ENCODE measurements at regions not wholly inside any gene's neighbourhood (a gene's known extent, or its start where the extent isn't known, plus 50 kb on each side); places are given as distances from the start of the nearest gene placed in this dataset.

DNA sequence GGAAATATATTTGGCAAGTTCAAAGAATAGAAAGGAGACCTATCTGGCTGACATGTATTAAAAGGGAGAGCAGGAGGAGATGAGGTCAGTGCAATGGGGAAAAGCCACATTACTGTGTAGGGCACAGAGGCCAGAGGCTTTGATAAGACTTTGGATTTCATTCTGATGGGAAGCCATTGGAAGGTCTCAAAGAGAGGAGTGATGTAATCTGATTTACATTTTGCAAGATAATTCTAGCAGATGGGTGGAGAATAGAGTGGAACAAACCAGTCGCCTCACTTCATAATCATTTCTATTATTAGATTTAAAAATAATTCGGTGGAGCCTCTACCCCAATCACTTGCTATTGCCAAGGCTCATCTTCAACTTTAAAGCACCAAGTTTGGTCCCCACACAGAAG, 278.4 kb upstream of the ZC3H12C start:
- TF ChIP-seq ZNF644 (CRISPR knock-in tag; IDR thresholded peaks at IDR 0.05; ENCODE audit: low read depth) (no peak), NFIC (IDR thresholded peaks at IDR 0.05; ENCODE audit: low read length) (no peak), NFYC (CRISPR knock-in tag; IDR thresholded peaks at IDR 0.05) (no peak), ZFP37 (CRISPR knock-in tag; IDR thresholded peaks at IDR 0.05; ENCODE audit: borderline replicate concordance) (no peak), ZNF263 (CRISPR knock-in tag; IDR thresholded peaks at IDR 0.05) (no peak), GTF2F1 (IDR thresholded peaks at IDR 0.05; ENCODE audit: low read length) (no peak), CCAR2 (optimal IDR thresholded peaks at IDR 0.05; ENCODE audit: low read depth, low read length) (no peak)
- TF ChIP-seq, protein P1, sequence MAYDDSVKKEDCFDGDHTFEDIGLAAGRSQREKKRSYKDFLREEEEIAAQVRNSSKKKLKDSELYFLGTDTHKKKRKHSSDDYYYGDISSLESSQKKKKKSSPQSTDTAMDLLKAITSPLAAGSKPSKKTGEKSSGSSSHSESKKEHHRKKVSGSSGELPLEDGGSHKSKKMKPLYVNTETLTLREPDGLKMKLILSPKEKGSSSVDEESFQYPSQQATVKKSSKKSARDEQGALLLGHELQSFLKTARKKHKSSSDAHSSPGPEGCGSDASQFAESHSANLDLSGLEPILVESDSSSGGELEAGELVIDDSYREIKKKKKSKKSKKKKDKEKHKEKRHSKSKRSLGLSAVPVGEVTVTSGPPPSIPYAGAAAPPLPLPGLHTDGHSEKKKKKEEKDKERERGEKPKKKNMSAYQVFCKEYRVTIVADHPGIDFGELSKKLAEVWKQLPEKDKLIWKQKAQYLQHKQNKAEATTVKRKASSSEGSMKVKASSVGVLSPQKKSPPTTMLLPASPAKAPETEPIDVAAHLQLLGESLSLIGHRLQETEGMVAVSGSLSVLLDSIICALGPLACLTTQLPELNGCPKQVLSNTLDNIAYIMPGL (CRISPR knock-in tag; IDR thresholded peaks at IDR 0.05; ENCODE audit: borderline replicate concordance in 1 of 2, low read depth in 1 of 2): no peak
- TF ChIP-seq, protein P2, sequence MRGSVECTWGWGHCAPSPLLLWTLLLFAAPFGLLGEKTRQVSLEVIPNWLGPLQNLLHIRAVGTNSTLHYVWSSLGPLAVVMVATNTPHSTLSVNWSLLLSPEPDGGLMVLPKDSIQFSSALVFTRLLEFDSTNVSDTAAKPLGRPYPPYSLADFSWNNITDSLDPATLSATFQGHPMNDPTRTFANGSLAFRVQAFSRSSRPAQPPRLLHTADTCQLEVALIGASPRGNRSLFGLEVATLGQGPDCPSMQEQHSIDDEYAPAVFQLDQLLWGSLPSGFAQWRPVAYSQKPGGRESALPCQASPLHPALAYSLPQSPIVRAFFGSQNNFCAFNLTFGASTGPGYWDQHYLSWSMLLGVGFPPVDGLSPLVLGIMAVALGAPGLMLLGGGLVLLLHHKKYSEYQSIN (CRISPR knock-in tag; IDR thresholded peaks at IDR 0.05; ENCODE audit: borderline replicate concordance): no peak
- TF ChIP-seq, protein P3, sequence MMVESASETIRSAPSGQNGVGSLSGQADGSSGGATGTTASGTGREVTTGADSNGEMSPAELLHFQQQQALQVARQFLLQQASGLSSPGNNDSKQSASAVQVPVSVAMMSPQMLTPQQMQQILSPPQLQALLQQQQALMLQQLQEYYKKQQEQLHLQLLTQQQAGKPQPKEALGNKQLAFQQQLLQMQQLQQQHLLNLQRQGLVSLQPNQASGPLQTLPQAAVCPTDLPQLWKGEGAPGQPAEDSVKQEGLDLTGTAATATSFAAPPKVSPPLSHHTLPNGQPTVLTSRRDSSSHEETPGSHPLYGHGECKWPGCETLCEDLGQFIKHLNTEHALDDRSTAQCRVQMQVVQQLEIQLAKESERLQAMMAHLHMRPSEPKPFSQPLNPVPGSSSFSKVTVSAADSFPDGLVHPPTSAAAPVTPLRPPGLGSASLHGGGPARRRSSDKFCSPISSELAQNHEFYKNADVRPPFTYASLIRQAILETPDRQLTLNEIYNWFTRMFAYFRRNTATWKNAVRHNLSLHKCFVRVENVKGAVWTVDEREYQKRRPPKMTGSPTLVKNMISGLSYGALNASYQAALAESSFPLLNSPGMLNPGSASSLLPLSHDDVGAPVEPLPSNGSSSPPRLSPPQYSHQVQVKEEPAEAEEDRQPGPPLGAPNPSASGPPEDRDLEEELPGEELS (CRISPR knock-in tag; IDR thresholded peaks at IDR 0.05): no peak
- TF ChIP-seq, protein P4, sequence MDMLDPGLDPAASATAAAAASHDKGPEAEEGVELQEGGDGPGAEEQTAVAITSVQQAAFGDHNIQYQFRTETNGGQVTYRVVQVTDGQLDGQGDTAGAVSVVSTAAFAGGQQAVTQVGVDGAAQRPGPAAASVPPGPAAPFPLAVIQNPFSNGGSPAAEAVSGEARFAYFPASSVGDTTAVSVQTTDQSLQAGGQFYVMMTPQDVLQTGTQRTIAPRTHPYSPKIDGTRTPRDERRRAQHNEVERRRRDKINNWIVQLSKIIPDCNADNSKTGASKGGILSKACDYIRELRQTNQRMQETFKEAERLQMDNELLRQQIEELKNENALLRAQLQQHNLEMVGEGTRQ (IDR thresholded peaks at IDR 0.05; ENCODE audit: low read depth, low read length): no peak
- TF ChIP-seq, protein P4 (CRISPR knock-in tag; IDR thresholded peaks at IDR 0.05; ENCODE audit: borderline replicate concordance): no peak

Measured in HepG2 (cell line).